ENCODE measurements at regions not wholly inside any gene's neighbourhood (a gene's known extent, or its start where the extent isn't known, plus 50 kb on each side); places are given as distances from the start of the nearest gene placed in this dataset.

DNA sequence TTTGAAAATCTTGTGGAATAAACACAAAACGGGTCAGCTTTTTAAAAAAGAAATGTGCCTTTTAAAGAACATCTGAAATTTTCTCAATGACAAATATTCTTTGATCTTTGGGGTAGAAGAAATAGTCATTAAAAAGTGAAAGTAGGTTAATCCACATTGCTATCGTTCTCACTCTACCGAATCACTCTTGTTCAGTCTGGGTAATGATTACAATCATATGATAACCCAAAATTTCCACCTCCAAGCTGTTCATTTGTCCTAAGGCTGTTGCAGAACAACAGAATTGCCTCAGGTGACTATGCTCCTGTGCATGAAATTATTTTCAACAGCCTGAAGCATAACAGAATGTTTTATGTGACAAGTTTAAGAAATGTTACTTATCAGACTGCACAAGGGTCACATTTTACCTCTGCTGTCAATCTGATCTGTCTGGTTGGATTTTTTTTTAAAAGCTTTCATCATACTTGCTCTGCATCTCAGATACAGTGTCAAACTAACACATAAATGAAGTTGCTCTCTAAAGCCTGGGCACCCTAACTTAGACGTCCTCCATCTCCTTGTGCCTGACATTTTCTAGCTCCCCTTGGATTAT is 227.3 kb downstream of the LURAP1L start:
- Histone ChIP-seq H3K9me3 (ENCODE audit: control insufficient read depth in 2 of 2, low read length in 2 of 2) (no peaks in the 10 kb centered on the region), H3K36me3 (ENCODE audit: control insufficient read depth, insufficient read depth, low read length) (no peaks in the 10 kb centered on the region), H3K27ac (ENCODE audit: insufficient read depth, low read length, poor library complexity, severe bottlenecking) (no peak overlapping the region), H3K27me3 (ENCODE audit: control insufficient read depth, insufficient read depth, low read length) (no peaks in the 10 kb centered on the region), H3K4me3 (ENCODE audit: low read depth, low read length) (no peak overlapping the region), H3K4me1 (ENCODE audit: control insufficient read depth, insufficient read depth, low read length, poor library complexity, severe bottlenecking) (no peaks in the 10 kb centered on the region)
- Mint-ChIP-seq H3K4me3 (no peak overlapping the region), H3K4me1 (no peaks in the 10 kb centered on the region), H3K9me3 (peaks cover 0 to 12% (median 5%) of the 10 kb centered on the region in 7 donors), H3K27ac (no peak overlapping the region), H3K27me3 (no peaks in the 10 kb centered on the region), H3K36me3 (no peaks in the 10 kb centered on the region)
- no peak for ATAC-seq (ENCODE audit: low read depth in 2 of 2)
- no peak for DNase-seq

DNA sequence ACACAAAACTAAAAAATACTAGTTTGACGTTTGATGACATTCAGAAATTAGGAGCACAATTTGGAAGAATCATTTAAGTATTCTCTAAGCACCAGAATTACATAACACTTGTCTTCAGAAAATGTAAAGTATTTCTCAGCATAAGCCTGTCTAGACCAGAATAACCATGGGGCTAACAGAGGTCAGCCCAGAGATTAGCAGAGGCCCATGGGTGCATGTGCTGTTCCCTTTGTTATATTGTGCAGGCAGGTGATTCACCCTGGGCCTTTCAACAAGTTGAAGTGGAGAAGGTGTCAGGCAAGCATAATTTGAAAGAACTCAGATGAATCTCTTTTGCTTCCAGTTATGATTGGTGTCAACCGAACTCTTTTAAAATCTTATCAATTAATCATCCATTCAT is 227.9 kb downstream of the LURAP1L start:
- Histone ChIP-seq H3K9me3 (ENCODE audit: control insufficient read depth in 2 of 2, low read length in 2 of 2) (no peaks in the 10 kb centered on the region), H3K36me3 (ENCODE audit: control insufficient read depth, insufficient read depth, low read length) (no peaks in the 10 kb centered on the region), H3K27ac (ENCODE audit: insufficient read depth, low read length, poor library complexity, severe bottlenecking) (no peak overlapping the region), H3K4me3 (ENCODE audit: low read depth, low read length) (no peak overlapping the region), H3K27me3 (ENCODE audit: control insufficient read depth, insufficient read depth, low read length) (no peaks in the 10 kb centered on the region), H3K4me1 (ENCODE audit: control insufficient read depth, insufficient read depth, low read length, poor library complexity, severe bottlenecking) (no peaks in the 10 kb centered on the region)
- H3K36me3 Mint-ChIP-seq = no peaks in the 10 kb centered on the region
- no peak for ATAC-seq (ENCODE audit: low read depth in 2 of 2)
- no peak overlapping the region for H3K4me3 Mint-ChIP-seq
- no peak for DNase-seq
- H3K4me1 Mint-ChIP-seq = no peaks in the 10 kb centered on the region
- no peak overlapping the region for H3K27ac Mint-ChIP-seq
- H3K9me3 Mint-ChIP-seq = peaks cover 0 to 12% (median 5%) of the 10 kb centered on the region in 7 donors
- no peaks in the 10 kb centered on the region for H3K27me3 Mint-ChIP-seq

DNA sequence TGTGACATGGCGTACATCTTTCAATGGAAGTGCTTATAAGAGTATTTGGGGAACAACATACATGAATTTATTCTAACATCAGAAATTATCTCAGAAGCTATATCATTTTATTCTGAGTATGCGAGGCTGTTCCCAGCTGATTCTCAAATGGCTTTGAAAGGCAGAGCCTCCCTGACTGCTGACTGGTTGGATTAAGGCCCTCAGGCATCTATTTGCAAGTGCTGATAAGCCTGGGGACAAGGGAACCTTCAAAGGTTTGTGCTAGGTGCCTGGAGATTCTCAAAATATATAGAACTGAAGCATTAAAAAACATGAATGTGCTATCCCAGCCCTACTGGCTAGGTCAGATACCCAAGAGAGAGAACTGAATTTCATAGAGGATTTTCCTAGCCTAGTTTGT is 235.1 kb downstream of the LURAP1L start:
- Histone ChIP-seq H3K27ac (ENCODE audit: insufficient read depth, low read length, poor library complexity, severe bottlenecking) (no peak overlapping the region), H3K27me3 (ENCODE audit: control insufficient read depth, insufficient read depth, low read length) (no peaks in the 10 kb centered on the region), H3K4me1 (ENCODE audit: control insufficient read depth, insufficient read depth, low read length, poor library complexity, severe bottlenecking) (no peaks in the 10 kb centered on the region), H3K4me3 (ENCODE audit: low read depth, low read length) (no peak overlapping the region), H3K9me3 (ENCODE audit: control insufficient read depth in 2 of 2, low read length in 2 of 2) (no peaks in the 10 kb centered on the region), H3K36me3 (ENCODE audit: control insufficient read depth, insufficient read depth, low read length) (no peaks in the 10 kb centered on the region)
- ATAC-seq (ENCODE audit: low read depth in 2 of 2) (no peak), DNase-seq (no peak)
- Mint-ChIP-seq H3K27ac (no peak overlapping the region), H3K27me3 (no peaks in the 10 kb centered on the region), H3K36me3 (no peaks in the 10 kb centered on the region), H3K4me3 (no peak overlapping the region), H3K9me3 (peaks cover 4 to 28% (median 9%) of the 10 kb centered on the region in 7 donors), H3K4me1 (no peaks in the 10 kb centered on the region)

DNA sequence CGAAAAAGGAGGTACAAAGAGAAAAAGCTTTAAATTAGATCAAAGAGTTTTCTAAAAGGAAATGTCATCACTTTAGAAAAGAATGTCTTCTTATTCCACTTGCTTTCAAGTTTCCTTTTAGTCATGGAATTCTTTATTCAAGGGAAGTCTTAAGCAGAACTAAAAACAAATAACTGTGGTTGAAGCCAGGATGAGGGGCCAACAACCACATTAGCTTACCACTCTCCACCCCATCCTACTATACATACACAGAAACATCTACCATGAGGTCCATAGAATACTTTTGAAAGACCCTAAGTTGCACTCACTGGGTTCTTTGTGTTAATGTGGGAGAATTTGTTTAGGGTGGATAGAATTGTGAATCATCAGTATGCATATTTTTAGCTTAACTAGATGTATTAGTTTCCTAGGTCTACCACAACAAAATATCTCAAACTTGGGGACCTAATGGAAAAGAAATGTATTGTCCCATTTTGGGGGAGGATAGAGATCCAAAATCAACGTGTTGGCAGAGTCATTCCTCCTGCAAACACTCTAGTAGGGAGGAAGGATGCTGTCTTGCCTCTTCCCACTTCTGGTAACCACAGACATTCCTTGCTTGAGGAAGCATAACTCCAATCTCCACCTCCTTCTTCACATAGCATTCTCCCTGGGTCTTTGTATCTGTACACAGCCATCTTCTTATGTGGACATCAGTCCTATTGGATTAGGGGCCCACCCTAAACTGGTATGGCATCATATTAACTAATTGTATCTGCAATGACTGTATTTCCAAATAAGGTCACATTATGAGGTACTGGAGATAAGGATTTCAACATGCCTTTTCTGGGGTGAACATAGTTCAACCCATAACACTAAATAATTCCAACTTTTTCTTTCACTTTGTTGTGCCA is 239.4 kb downstream of the LURAP1L start:
- Mint-ChIP-seq H3K36me3 (no peaks in the 10 kb centered on the region), H3K27ac (no peak overlapping the region), H3K27me3 (no peaks in the 10 kb centered on the region), H3K9me3 (peaks cover 4 to 25% (median 8%) of the 10 kb centered on the region in 7 donors), H3K4me3 (no peak overlapping the region), H3K4me1 (no peaks in the 10 kb centered on the region)
- no peak for ATAC-seq (ENCODE audit: low read depth in 2 of 2)
- H3K27me3 ChIP-seq (ENCODE audit: control insufficient read depth, insufficient read depth, low read length) = no peaks in the 10 kb centered on the region
- H3K9me3 ChIP-seq (ENCODE audit: control insufficient read depth in 2 of 2, low read length in 2 of 2) = no peaks in the 10 kb centered on the region
- no peaks in the 10 kb centered on the region for H3K4me1 ChIP-seq (ENCODE audit: control insufficient read depth, insufficient read depth, low read length, poor library complexity, severe bottlenecking)
- no peak overlapping the region for H3K4me3 ChIP-seq (ENCODE audit: low read depth, low read length)
- H3K27ac ChIP-seq (ENCODE audit: insufficient read depth, low read length, poor library complexity, severe bottlenecking) = no peak overlapping the region
- no peak for DNase-seq
- H3K36me3 ChIP-seq (ENCODE audit: control insufficient read depth, insufficient read depth, low read length) = no peaks in the 10 kb centered on the region

DNA sequence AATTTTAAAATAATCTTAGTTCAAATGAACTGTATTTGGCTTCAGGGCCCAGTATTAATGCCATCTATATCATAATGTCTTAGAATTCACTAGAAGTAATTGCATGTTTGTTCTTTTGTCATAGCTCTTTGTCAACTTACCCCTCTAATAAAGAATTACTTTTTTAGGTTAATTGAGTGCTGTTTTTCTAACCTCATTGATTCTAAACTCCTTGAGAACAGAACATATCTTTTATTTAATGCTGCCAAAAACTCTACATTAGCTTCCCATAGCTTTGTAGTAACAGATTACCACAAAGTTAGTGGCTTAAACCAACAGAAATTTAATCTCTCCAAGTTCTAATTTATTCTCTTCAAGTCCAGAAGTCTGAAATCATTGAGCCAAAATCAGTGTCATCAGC is 242.4 kb downstream of the LURAP1L start:
- no peak for ATAC-seq (ENCODE audit: low read depth in 2 of 2)
- no peaks in the 10 kb centered on the region for H3K4me1 Mint-ChIP-seq
- no peak overlapping the region for H3K4me3 ChIP-seq (ENCODE audit: low read depth, low read length)

DNA sequence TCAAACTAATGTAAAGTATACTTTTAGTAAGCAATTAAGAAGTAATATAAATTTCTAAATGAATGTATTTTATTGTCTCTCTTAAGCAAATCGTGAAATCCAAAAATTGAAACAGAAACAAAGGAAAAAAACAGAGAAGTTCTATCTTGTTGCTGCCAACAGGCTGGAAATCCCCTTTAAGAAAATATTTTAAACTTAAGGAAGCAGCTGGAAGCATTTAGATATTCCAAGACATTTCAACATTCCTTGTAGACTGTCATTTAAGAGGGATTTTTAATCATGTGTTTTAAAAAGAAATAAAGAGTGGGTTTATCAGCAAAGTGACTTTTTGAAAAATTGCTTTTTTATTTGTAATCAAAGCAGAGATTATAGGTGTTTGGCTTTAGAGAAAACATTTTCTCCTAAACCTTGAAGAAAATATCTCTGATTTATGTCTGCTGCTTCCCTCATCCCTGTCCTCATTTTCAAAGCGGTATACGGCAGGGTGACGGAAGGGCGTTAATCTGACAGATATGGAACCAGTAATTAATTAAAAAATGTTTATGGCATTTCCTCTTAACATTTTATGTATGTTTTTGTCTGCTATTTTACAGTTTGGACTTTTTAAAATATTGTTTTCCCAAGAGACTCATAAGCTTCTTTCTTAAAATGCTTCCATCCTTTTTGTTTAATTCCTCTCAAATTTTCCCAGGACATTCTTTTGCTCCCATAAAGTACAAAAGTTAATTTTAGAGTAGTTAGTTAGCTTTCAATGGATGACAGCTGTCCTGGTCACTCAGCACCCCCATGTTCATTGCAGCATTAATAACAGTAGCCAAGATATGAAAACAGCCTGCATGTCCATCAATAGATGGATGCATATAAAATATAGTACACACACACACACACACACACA is 245.6 kb downstream of the LURAP1L start:
- ATAC-seq (ENCODE audit: low read depth in 2 of 2) (no peak), DNase-seq (no peak)
- Mint-ChIP-seq H3K27ac (no peak overlapping the region), H3K9me3 (peaks cover 0 to 20% (median 8%) of the 10 kb centered on the region in 7 donors), H3K4me1 (no peaks in the 10 kb centered on the region), H3K27me3 (no peaks in the 10 kb centered on the region), H3K4me3 (no peak overlapping the region), H3K36me3 (no peaks in the 10 kb centered on the region)
- H3K36me3 ChIP-seq (ENCODE audit: control insufficient read depth, insufficient read depth, low read length) = no peaks in the 10 kb centered on the region
- no peaks in the 10 kb centered on the region for H3K27me3 ChIP-seq (ENCODE audit: control insufficient read depth, insufficient read depth, low read length)
- H3K4me3 ChIP-seq (ENCODE audit: low read depth, low read length) = no peak overlapping the region
- H3K9me3 ChIP-seq (ENCODE audit: control insufficient read depth in 2 of 2, low read length in 2 of 2) = no peaks in the 10 kb centered on the region
- H3K4me1 ChIP-seq (ENCODE audit: control insufficient read depth, insufficient read depth, low read length, poor library complexity, severe bottlenecking) = no peaks in the 10 kb centered on the region
- H3K27ac ChIP-seq (ENCODE audit: insufficient read depth, low read length, poor library complexity, severe bottlenecking) = no peak overlapping the region

More for the DNA sequence above, 242.4 kb downstream of the LURAP1L start:
- Histone ChIP-seq H3K27ac (ENCODE audit: insufficient read depth, low read length, poor library complexity, severe bottlenecking) (no peak overlapping the region), H3K27me3 (ENCODE audit: control insufficient read depth, insufficient read depth, low read length) (no peaks in the 10 kb centered on the region), H3K36me3 (ENCODE audit: control insufficient read depth, insufficient read depth, low read length) (no peaks in the 10 kb centered on the region), H3K4me1 (ENCODE audit: control insufficient read depth, insufficient read depth, low read length, poor library complexity, severe bottlenecking) (no peaks in the 10 kb centered on the region), H3K9me3 (ENCODE audit: control insufficient read depth in 2 of 2, low read length in 2 of 2) (no peaks in the 10 kb centered on the region)
- no peak overlapping the region for H3K4me3 Mint-ChIP-seq
- no peaks in the 10 kb centered on the region for H3K36me3 Mint-ChIP-seq
- H3K27ac Mint-ChIP-seq = no peak overlapping the region
- DNase-seq = no peak
- H3K27me3 Mint-ChIP-seq = no peaks in the 10 kb centered on the region
- peaks cover 1 to 23% (median 11%) of the 10 kb centered on the region in 7 donors for H3K9me3 Mint-ChIP-seq

DNA sequence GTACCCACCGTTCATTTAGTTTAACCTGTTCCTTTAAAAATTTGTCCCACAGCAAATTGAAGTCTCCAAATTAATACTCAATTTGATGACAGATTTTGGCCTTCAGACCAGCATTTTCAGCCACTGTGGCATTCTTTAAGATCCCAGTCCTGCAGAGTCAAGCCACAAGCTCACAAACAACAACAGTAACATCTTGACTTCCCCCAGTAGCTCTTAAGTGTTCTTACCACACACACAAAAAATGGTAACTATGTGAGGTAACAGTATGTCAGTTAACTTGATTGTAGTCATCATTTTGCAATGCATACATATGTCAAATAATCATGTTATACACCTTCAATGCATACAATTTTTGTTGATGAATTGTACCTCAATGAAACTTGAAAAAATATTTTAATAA is 247.9 kb downstream of the LURAP1L start:
- H3K4me3 ChIP-seq (ENCODE audit: low read depth, low read length) = no peak overlapping the region
- H3K27me3 ChIP-seq (ENCODE audit: control insufficient read depth, insufficient read depth, low read length) = no peaks in the 10 kb centered on the region
- ATAC-seq (ENCODE audit: low read depth in 2 of 2) (no peak), DNase-seq (no peak)
- H3K27me3 Mint-ChIP-seq = no peaks in the 10 kb centered on the region
- H3K4me1 Mint-ChIP-seq = no peaks in the 10 kb centered on the region
- no peak overlapping the region for H3K27ac ChIP-seq (ENCODE audit: insufficient read depth, low read length, poor library complexity, severe bottlenecking)
- no peaks in the 10 kb centered on the region for H3K9me3 ChIP-seq (ENCODE audit: control insufficient read depth in 2 of 2, low read length in 2 of 2)
- no peaks in the 10 kb centered on the region for H3K36me3 ChIP-seq (ENCODE audit: control insufficient read depth, insufficient read depth, low read length)
- H3K27ac Mint-ChIP-seq = no peak overlapping the region
- H3K4me1 ChIP-seq (ENCODE audit: control insufficient read depth, insufficient read depth, low read length, poor library complexity, severe bottlenecking) = no peaks in the 10 kb centered on the region
- no peak overlapping the region for H3K4me3 Mint-ChIP-seq
- no peaks in the 10 kb centered on the region for H3K36me3 Mint-ChIP-seq
- peaks cover 0 to 26% (median 8%) of the 10 kb centered on the region in 7 donors for H3K9me3 Mint-ChIP-seq
